HG02943 (cell line): ENCODE measurements at regions not wholly inside any gene's neighbourhood (a gene's known extent, or its start where the extent isn't known, plus 50 kb on each side); places are given as distances from the start of the nearest gene placed in this dataset.
"Not testable (repeated sequence)": the region's sequence is repeated elsewhere in the genome, so short reads cannot be mapped to it uniquely, and the experiment has no call there.

ENCODE experiments used
- ATAC-seq: cut with Tn5 transposase; IDR thresholded peaks from one replicate; pipeline ENCODE4 v1.9.1; 2021; ENCODE audit warnings: mild to moderate bottlenecking, low read depth, moderate library complexity; ENCODE audit not compliant: unreplicated experiment

DNA sequence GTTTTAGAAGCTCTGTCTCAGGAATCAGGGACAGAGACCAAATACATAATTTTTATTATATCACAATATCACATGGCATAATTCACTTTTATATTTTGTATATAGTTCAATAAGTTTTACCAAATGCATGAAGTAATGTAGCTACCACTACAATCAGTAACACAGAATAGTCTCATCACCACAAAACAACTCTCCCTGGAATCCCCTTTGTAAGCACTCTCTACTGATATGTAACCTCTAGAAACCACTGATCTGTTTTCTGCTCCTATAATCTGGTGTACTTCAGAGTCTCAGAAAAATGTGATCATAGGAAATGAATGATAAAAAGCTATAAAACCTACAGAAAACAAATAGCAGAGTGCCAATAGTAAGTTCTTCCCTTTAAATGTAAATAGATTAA, 1465.9 kb downstream of the SPATA31A7 start:
- ATAC-seq, result not testable (repeated sequence)

DNA sequence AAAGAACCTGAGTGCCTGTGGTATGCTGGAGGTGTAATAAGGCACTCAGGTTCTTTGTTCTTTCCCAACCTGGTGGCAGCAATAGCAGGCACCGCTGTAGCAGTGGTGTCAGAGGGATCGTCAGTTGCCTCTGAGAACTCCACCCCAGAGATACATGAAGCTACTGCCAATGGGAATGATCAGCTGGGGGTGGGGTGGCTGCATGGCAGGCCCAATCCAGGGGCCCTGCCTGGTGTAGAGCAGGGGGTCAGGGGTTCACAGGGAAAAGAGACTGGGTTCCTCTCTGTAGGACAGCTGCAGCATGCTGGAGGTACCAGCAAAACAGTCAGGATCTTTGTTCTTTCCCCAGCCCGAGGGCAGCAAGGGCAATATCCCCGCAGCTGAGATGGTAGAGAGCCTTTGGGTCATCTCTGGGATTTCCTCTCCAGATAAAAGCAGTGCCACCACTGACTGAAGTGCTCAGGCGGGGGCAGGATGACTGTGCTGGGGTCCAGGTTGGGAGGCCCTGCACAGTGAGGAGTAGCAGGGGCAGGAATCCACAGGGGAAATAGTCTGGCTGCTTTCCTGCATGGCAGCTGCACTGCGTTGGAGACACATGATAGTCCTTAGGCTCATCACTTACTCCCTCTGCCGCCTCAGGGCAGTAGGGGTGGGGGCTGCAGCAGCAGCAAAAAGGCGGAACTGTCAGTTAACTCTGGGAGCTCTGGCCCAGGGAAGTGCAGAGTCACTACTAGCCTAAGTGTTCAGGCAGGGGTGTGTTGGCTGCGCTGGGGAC, 1473.1 kb downstream of the SPATA31A7 start:
- not testable (repeated sequence) for ATAC-seq

DNA sequence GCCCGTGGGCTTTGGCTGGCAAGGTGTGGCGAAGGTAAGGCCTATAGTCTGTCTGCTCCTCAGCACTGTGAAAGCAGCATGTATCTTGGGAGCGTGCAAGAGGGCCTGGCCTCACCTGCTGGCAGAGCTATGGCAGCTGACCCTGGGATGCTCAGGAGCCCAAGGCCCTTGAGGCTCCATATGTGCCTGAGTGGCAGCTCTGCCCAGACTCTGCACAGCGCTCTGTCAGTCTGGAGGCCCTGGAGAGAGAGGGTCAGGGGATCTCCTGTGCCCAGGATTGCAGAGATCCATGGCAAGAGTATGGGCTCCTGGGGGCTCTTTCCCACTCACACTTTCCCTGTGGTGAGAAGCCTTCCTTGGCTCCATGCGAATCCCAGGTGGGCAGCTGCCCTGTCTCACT, 1473.7 kb downstream of the SPATA31A7 start:
- not testable (repeated sequence) for ATAC-seq

DNA sequence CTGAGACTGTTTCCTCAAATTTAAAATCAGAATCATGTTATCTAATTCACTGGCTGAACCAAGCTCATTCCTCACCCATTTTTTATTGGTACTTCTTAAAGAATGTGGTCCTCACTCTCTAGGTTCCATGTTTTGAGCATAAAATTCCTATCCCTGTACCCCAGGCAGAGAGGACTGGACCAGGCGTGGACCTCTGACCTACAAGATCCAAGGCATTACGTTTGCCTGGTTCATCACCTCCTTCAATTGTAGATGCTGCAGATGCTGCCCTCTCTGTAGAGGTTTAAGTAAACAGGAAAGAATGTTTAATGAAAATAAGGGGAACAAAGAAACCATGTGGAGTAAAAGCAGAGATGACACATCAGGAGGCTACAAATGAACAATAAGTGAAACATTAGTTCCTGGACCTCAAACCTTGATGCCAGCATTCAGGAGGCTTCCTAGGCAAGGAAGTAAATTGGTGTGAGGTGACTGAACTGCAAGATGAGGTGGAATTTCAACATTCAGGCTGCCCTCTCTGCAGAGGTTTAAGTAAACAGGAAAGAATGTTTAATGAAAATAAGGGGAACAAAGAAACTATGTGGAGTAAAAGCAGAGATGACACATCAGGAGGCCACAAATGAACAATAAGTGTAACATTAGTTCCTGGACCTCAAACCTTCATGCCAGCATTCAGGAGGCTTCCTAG, 1477.4 kb downstream of the SPATA31A7 start:
- not testable (repeated sequence) for ATAC-seq

DNA sequence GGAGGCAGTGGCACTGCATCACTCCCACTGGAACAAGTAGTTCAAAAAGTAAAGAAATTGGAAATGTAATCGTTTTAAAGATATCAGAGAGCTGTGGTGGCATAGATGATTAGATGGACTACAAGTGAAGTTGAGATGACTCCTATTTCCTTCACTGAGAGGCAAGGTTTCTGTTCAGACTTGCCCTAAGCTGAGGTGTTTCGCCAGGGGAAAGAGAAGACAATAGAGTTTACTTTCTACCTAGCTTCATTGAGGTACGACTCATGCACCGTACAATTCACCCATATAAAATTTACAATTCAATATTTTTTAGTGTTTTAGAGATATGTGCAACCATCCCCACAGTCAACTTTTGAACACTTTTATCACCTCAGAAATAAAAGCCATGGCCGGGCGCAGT, 1487.2 kb downstream of the SPATA31A7 start:
- ATAC-seq, result not testable (repeated sequence)

DNA sequence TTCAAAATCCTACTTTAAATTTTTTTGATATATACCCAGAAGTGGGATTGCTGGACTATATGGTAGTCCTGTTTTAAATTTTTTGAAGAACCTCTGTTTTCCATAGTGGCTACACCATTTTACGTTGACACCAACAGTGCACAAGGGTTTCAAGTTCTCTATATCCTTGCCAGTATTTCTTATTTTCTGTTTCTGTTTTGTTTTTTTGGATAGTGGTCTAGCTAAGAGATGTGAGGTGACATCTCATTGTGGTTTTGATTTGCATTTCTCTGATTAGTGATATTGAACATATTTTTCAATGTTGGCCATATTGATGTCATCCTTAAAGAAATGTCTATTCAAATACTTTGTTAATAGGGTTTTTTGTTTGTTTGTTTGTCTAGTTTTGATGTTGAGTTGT, 1488.5 kb downstream of the SPATA31A7 start:
- ATAC-seq, result peak; percentile 61

DNA sequence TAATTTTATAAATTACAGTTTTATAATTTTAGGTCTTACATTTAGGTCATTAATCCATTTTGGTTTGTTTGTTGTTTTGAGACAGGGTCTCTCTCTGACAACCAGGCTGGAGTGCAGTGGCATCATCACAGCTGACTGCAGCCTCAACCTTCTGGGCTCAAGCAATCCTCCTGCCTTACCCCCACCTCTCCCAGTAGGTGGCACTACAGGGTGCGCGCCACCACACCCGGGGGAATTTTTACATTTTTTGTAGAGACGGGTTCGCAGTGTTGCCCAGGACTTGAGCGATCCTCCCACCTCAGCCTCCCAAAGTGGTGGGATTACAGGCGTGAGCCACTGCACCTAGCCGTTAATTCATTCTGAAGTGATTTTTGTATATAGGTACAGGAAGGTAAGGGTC, 1489.2 kb downstream of the SPATA31A7 start:
- not testable (repeated sequence) for ATAC-seq

DNA sequence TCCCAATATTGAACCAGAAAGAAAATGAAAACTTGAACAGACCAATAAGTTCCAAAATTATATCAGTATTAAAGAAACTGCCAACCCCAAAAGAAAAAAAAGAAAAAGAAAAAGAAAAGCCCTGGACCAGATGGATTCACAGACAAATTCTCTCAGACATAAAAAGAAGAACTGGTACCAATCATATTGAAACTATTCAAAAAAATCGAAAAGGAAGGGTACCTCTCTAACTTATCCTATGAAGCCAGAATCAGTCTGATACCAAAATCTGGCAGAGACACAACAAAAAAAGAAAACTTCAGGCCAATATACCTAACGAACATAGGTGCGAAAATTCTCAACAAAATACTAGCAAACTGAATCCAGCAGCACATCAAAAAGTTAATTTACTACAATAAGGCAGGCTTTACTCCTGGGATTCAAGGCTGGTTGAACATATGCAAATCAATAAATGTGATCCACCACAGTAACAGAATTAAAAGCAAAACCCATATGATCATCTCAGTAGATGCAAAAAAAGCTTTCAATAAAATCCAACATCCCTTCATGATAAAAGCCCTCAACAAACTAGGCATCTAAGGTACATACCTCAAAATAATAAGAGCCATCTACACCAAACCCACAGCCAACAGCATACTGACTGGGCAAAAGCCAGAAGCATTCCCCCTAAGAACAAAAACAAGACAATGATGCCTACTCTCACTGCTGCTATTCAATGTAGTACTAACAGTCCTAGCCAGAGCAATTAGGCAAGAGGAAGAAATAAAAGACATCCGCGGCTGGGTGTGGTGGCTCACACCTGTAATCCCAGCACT, 1495.2 kb downstream of the SPATA31A7 start:
- ATAC-seq, result peak; percentile 74

DNA sequence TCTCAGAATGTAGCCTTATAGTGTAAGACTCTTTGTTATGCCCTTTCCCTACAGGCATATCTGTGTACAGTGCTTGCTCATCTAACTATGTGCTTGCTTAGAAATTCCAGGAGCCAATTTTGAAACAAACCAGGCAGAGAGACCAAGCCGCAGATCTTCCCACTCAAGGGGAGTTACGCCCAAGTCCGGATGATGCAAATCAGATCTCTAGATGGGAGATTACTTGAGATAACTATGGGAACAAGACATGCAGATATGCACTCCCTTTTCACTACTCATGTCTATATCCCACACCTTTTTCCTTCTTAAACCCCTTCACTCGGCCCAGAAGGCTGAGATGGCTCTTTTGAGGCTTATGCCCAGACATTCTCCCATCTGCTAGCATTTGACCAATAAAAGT, 1496.5 kb downstream of the SPATA31A7 start:
- not testable (repeated sequence) for ATAC-seq

DNA sequence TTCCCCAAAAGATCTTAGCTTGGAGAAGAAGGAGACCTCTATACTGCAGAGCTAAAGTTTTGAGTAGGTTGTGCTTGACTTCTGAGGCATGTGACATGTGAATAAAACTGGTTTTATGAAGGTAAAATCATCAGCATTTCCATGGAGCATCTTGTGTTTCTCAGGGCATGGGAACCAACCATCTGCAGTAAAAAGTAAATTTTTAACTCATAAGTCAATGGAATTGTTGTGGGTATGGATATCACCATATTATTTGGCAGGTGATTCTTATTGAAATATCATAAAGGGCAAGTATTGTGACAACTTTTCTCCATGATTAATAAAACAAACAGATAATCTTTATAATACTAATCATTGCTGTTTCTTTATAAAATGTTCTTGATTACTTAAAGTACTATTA, 1503.2 kb downstream of the SPATA31A7 start:
- not testable (repeated sequence) for ATAC-seq

DNA sequence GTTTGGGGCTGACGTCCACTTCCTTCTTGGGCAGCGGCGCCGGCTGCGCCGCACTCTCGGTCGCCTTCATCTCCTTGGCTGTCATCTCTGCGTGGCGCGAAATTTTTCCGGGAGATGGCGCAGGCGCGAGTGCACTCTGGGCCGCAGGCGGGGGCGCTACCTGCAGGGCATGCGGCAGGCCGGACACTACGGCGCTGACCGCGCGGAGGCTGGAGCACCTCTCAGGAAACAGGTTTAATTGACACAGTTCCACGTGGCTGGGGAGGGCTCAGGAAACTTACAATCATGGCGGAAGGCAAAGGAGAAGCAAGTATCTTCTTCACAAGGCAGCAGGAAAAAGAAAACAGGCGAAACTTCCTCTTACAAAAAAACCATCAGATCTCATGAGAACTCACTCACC, 1521.5 kb downstream of the SPATA31A7 start:
- not testable (repeated sequence) for ATAC-seq

DNA sequence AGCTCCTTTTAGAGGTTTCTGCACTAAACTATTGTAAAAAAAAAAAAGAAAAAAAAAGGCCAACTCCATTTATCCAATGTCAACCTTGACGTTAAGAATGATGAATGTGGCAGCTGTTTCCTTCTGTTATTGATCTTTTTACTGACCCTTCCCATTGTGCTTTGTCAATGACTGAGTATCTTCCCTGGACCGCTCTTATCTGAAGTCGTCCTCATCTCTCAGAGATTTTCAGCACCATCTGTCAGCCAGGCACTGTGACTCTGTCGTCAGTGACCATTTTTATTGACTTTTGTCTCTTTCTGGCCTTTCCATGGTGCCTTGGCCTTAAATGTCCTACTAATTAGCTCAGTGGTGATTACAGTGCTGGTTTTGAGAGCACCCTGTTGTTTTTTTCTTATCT, 1535.7 kb downstream of the SPATA31A7 start:
- not testable (repeated sequence) for ATAC-seq

DNA sequence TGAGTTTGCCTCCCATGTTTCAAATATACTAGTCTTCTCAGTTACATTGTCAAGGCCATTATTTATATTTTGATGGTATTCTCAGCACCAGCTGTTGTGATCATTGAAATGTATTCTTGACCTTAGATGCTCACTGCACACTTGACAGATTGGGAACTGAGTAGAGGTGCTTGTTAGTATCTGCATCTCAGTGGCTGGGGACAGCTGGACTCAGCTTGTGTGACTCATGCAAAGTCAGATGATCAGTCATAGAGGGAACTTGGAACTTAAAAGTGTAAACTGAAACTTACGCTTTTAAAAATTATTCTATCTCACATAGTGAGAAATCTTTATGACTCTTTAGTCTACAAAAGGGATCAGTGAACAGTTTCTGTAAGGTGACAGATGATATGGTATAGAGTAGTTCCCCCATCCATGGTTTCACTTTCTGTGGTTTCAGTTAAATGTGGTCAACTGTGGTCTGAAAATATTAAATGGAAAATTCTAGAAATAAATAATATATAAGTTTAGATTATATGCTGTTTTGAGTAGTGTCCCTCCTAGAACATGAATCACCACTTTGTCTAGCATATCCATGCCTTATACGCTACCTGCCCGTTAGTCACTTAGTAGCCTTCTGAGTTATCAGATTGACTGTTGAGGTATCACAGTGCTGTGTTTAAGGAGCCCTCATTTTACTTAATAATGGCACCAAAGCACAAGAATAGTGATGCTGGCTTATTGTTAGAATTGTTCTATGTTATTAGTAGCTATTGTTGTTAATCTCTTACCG, 1540.6 kb downstream of the SPATA31A7 start:
- peak; percentile 95 for ATAC-seq

DNA sequence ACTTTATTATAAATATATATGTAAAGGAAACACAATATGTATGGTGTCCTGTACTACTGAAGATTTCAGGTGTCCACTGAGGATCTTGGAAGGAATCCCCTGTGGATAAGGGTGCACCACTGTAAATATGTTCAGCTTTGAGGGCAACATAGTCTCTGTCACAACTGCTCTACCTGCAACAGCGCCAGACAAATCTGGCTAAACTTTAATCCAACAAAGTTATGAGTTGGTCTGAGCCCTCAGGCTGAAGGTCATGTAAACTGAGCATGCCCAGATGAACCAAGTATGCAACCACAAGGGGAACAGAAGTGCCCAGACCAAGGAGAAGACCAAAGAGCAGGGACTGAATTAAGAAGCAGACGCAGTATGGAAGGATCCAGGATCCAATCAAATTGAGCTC, 1541.2 kb downstream of the SPATA31A7 start:
- not testable (repeated sequence) for ATAC-seq

DNA sequence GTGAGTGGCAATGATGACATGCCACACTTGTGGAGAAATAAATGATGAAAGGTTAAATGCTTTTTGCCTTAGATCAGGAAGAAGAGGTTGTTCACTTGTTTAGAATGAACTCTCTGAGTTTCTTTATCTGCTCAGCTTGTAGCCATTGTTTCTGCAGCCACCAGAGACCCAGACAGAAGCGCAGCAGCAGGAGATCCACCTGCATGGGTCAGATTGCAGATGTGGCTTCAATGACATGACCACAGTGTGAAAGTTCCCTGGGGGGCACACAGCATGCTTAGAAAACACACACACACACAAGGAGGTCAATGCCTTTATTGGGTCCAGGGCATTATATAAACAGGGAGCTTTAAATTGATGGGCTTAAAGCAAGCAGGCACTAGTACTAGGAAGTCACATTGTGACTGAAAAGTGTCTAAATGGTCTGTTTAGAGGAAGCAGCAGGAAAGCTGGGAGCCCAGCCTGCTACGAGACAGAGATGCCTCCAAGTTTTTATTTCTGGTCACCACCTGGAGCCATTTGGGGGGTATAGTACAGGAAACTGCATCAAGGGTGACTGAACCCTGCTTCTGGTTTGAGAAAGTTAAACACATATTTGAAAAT, 1547.3 kb downstream of the SPATA31A7 start:
- not testable (repeated sequence) for ATAC-seq

DNA sequence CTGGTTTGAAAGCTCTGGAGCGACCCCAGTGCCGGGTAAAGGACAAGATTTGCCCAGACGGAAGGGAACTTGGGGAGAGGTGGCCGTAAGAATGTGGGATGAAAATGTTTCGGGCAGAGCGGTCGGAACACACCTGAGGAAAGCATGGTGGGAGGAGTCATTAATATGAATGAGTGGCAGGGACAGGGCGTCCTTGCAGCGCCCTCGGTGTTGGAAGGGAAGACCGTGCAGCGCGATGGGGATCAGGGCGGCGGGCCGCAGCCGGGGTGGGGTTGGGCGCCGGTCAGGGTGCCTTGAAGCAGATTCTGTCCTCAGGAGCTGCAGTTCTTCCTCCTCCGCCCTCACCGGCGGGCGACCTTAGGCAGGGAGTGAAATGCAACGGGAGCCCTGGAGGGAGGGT, 1548.1 kb downstream of the SPATA31A7 start:
- ATAC-seq, result not testable (repeated sequence)

DNA sequence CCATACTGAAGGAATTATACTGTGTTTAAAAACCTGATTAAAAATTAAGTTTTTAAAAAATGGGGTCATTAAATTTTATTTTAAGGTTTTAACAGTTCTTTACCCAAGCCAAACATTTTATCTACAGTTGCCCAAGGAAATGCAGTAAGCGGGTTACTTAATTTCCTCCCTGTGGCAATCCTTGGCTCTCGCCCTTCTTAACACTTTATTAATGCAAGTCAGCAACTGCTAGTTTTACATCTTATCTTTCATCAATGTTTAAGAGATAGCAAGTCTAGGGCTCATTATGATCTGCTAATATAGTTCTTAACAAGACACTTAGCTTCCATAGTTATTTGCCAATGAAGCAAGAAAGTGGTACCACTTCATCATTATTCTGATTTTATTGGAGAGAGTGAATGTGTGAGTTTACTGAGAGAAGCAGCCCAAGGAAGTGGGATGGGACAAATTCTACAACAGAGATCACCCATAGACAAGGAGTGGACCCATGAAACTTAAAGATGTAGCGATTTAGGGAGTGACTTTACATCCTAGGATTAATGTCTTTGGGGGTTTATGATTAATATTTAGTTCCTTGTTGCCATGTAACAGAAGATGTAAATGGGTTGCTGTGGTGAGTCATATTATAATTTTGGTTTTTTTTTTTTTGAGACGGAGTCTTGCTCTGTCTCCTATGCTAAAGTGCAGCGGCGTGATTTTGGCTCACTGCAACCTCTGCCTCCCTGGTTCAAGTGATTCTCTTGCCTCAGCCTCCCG, 1556.1 kb downstream of the SPATA31A7 start:
- ATAC-seq, result not testable (repeated sequence)
